ENCODE measurements at regions not wholly inside any gene's neighbourhood (a gene's known extent, or its start where the extent isn't known, plus 50 kb on each side); places are given as distances from the start of the nearest gene placed in this dataset.
A peak's percentile ranks its signal among the peaks of the same experiment; 100 is the strongest.

GRCh38 chr5:56482363-56482762 is 249.2 kb upstream of the ANKRD55 start:
- Histone ChIP-seq H3K27ac (ENCODE audit: low read depth in 2 of 2, low read length in 1 of 2) (peak overlapping the region in 1 of 2 experiments; percentile 97; a peak in 2 of 4 replicates), H3K79me2 (ENCODE audit: insufficient read depth) (no peaks in the 10 kb centered on the region), H3K9me3 (no peaks in the 10 kb centered on the region), H3K9ac (no peak overlapping the region), H3K36me3 (replicated peaks in 1 of 2; ENCODE audit: control insufficient read depth in 1 of 2, insufficient read depth in 2 of 2, low read length in 1 of 2) (no peaks in the 10 kb centered on the region), H3K4me1 (ENCODE audit: control insufficient read depth in 1 of 2, insufficient read depth in 2 of 2, low read depth in 1 of 2, low read length in 1 of 2) (peaks cover 6 to 35% of the 10 kb centered on the region in 2 experiments), H3K4me2 (no peak overlapping the region), H2AFZ (ENCODE audit: low read depth) (no peak overlapping the region), H3K9me2 (no peaks in the 10 kb centered on the region), H3K27me3 (ENCODE audit: insufficient read depth) (no peaks in the 10 kb centered on the region), H3F3A (replicated peaks; ENCODE audit: insufficient read depth) (peaks cover 4% of the 10 kb centered on the region), H4K20me1 (ENCODE audit: insufficient read depth) (no peaks in the 10 kb centered on the region), H3K4me3 (ENCODE audit: low read depth in 2 of 2, low read length in 1 of 2) (no peak overlapping the region)
- TF ChIP-seq USF1 (IDR thresholded peaks at IDR 0.05; ENCODE audit: borderline replicate concordance, low read depth) (no peak), NFIC (IDR thresholded peaks at IDR 0.05; ENCODE audit: borderline replicate concordance) (no peak), CHD2 (IDR thresholded peaks at IDR 0.05; ENCODE audit: low read length, partially characterized antibody) (no peak), ZBTB33 (IDR thresholded peaks at IDR 0.05; ENCODE audit: borderline replicate concordance, low read depth) (no peak)
- CTCF ChIA-PET: interaction anchor here (0.7 to 3.2 kb wide), 7 partner anchors 10 to 333 kb away, joined by 3 to 28 read pairs (median 3); partner anchors contain the start of gene MAP3K1
- peak; percentile 31 for DNase-seq
- WGBS (ENCODE audit: low lambda C conversion rate): 94% methylated on average over 3 of the region's 3 CpGs
- POLR2A ChIA-PET: interaction anchor here (1.2 kb wide), 2 partner anchors 178 to 210 kb away, joined by 3 read pairs; no protein-coding TSS in a partner anchor

GRCh38 chr5:56481428-56482357 is 248.6 kb upstream of the ANKRD55 start:
- peaks cover 11 to 35% of the 10 kb centered on the region in 2 experiments for H3K4me1 ChIP-seq (ENCODE audit: control insufficient read depth in 1 of 2, insufficient read depth in 2 of 2, low read depth in 1 of 2, low read length in 1 of 2)
- DNase-seq: peak; percentile 70
- H3K4me3 ChIP-seq (ENCODE audit: low read depth in 2 of 2, low read length in 1 of 2): peak overlapping the region; percentile 53 to 61
- H3K36me3 ChIP-seq (replicated peaks in 1 of 2; ENCODE audit: control insufficient read depth in 1 of 2, insufficient read depth in 2 of 2, low read length in 1 of 2): no peaks in the 10 kb centered on the region
- no peaks in the 10 kb centered on the region for H3K9me3 ChIP-seq
- H3K9ac ChIP-seq: peak overlapping the region; percentile 69
- peak overlapping the region; percentile 99 for H2AFZ ChIP-seq (ENCODE audit: low read depth)
- H3K27ac ChIP-seq (ENCODE audit: low read depth in 2 of 2, low read length in 1 of 2): peak overlapping the region; percentile 73 to 97; a peak in 3 of 4 replicates
- peak overlapping the region; percentile 96 for H3K4me2 ChIP-seq
- H4K20me1 ChIP-seq (ENCODE audit: insufficient read depth): no peaks in the 10 kb centered on the region
- TF ChIP-seq RFX5 (IDR thresholded peaks at IDR 0.05; ENCODE audit: low read length) (no peak), FOXM1 (IDR thresholded peaks at IDR 0.05; ENCODE audit: low read depth) (no peak), CTCF (IDR thresholded peaks at IDR 0.05) (peak; percentile 35), POLR2AphosphoS5 (IDR thresholded peaks at IDR 0.05; ENCODE audit: low read depth, low read length) (no peak), SMC3 (IDR thresholded peaks at IDR 0.05; ENCODE audit: low read depth, low read length) (0 out of 2 replicates have a peak, but pooled peaks have one; percentile 14)
- peaks cover 4% of the 10 kb centered on the region for H3F3A ChIP-seq (replicated peaks; ENCODE audit: insufficient read depth)
- CTCF ChIA-PET: interaction anchor here (0.7 to 3.2 kb wide), 13 partner anchors 11 to 333 kb away, joined by 3 to 28 read pairs (median 3); partner anchors contain the start of gene MAP3K1
- 51% methylated on average over 26 of the region's 26 CpGs for WGBS (ENCODE audit: low lambda C conversion rate)
- POLR2A ChIA-PET: interaction anchor here (1.2 to 3.0 kb wide), 3 partner anchors 177 to 232 kb away, joined by 3 to 12 read pairs (median 3); no protein-coding TSS in a partner anchor
- no peaks in the 10 kb centered on the region for H3K9me2 ChIP-seq
- H3K79me2 ChIP-seq (ENCODE audit: insufficient read depth): no peaks in the 10 kb centered on the region
- no peaks in the 10 kb centered on the region for H3K27me3 ChIP-seq (ENCODE audit: insufficient read depth)
